Neuronal stem cell (in vitro differentiated cells): ENCODE measurements at regions not wholly inside any gene's neighbourhood (a gene's known extent, or its start where the extent isn't known, plus 50 kb on each side); places are given as distances from the start of the nearest gene placed in this dataset.

ENCODE experiments used
- DNase-seq: peaks from one replicate; pipeline ENCODE4 v3.0.0-alpha.2; 2013; ENCODE audit warnings: low spot score
- H2AFZ ChIP-seq: one replicate; pipeline ENCODE4 v1.6.1; 2013; ENCODE audit warnings: mild to moderate bottlenecking, low read length, inconsistent platforms
- H2AK5ac ChIP-seq: 2 replicates; pipeline ENCODE4 v1.6.1; 2013; ENCODE audit warnings: low read depth, mild to moderate bottlenecking, inconsistent platforms, low read length, moderate library complexity, mixed read lengths
- H2BK120ac ChIP-seq: 2 replicates; pipeline ENCODE4 v1.6.1; 2013; ENCODE audit warnings: low read depth, mild to moderate bottlenecking, inconsistent platforms, low read length, moderate library complexity, mixed read lengths
- H2BK12ac ChIP-seq: one replicate; pipeline ENCODE4 v1.6.1; 2013; ENCODE audit warnings: low read length, inconsistent platforms
- H2BK15ac ChIP-seq: 2 replicates; pipeline ENCODE4 v1.6.1; 2013; ENCODE audit warnings: mild to moderate bottlenecking, low read length, inconsistent platforms, mixed read lengths
- H2BK5ac ChIP-seq: one replicate; pipeline ENCODE4 v1.6.1; 2013; ENCODE audit warnings: inconsistent platforms, mild to moderate bottlenecking, low read length, moderate library complexity
- H3K14ac ChIP-seq: one replicate; pipeline ENCODE4 v1.6.1; 2013; ENCODE audit warnings: low read length, inconsistent platforms
- H3K18ac ChIP-seq: 2 replicates; pipeline ENCODE4 v1.6.1; 2013; ENCODE audit warnings: low read length, inconsistent platforms
- H3K23ac ChIP-seq: 2 replicates; pipeline ENCODE4 v1.6.1; 2013; ENCODE audit warnings: low read depth, mild to moderate bottlenecking, mixed read lengths, low read length, inconsistent platforms; ENCODE audit not compliant: poor library complexity
- H3K27ac ChIP-seq: replicated peaks from 3 replicates; pipeline ENCODE4 v1.5.1; 2013; ENCODE audit warnings: low read length, inconsistent platforms
- H3K27me3 ChIP-seq, 3 experiments: 2 replicates each; pipeline ENCODE4 v1.6.1; 2013; ENCODE audit warnings: low read length in 3 of 3, mild to moderate bottlenecking in 2 of 3, inconsistent platforms in 1 of 3, low read depth in 1 of 3, mixed read lengths in 1 of 3, moderate library complexity in 1 of 3; ENCODE audit not compliant: control insufficient read depth in 3 of 3, insufficient read depth in 3 of 3
- H3K36me3 ChIP-seq, 2 donors: replicated peaks in 1 of 2; 2 replicates each; pipeline ENCODE4 v1.6.1; 2013; ENCODE audit warnings: low read length in 2 of 2; ENCODE audit not compliant: control insufficient read depth in 2 of 2, insufficient read depth in 2 of 2
- H3K4ac ChIP-seq: 2 replicates; pipeline ENCODE4 v1.6.1; 2013; ENCODE audit warnings: inconsistent platforms, mild to moderate bottlenecking, low read length, moderate library complexity
- H3K4me1 ChIP-seq, 2 donors: 1 replicate in 1 of 2; 2 replicates in 1 of 2; pipeline ENCODE4 v1.6.1; 2013; ENCODE audit warnings: low read length in 2 of 2, low read depth in 1 of 2; ENCODE audit not compliant: control insufficient read depth in 2 of 2, insufficient read depth in 1 of 2
- H3K4me2 ChIP-seq: one replicate; pipeline ENCODE4 v1.6.1; 2013; ENCODE audit warnings: mild to moderate bottlenecking, low read length, inconsistent platforms; ENCODE audit not compliant: insufficient read depth, poor library complexity, severe bottlenecking
- H3K4me3 ChIP-seq, 2 donors: 2 replicates each; pipeline ENCODE4 v1.5.1; 2013; ENCODE audit warnings: low read length in 2 of 2, mild to moderate bottlenecking in 2 of 2, inconsistent platforms in 1 of 2, moderate library complexity in 1 of 2
- H3K79me1 ChIP-seq: one replicate; pipeline ENCODE4 v1.6.1; 2013; ENCODE audit warnings: low read depth, mild to moderate bottlenecking, inconsistent platforms, low read length, moderate library complexity
- H3K9ac ChIP-seq: one replicate; pipeline ENCODE4 v1.6.1; 2013; ENCODE audit warnings: mild to moderate bottlenecking, low read depth, low read length, inconsistent platforms; ENCODE audit not compliant: poor library complexity
- H3K9me3 ChIP-seq, 2 donors: replicated peaks in 1 of 2; 2 replicates each; pipeline versions ENCODE3 to v1.6.1; 2013; ENCODE audit warnings: low read length in 2 of 2, mild to moderate bottlenecking in 2 of 2, inconsistent platforms in 1 of 2, low read depth in 1 of 2, mixed read lengths in 1 of 2, moderate library complexity in 1 of 2; ENCODE audit not compliant: control insufficient read depth in 2 of 2, insufficient read depth in 1 of 2
- H4K8ac ChIP-seq: one replicate; pipeline ENCODE4 v1.6.1; 2013; ENCODE audit warnings: low read depth, mild to moderate bottlenecking, inconsistent platforms, low read length, moderate library complexity
- H4K91ac ChIP-seq: one replicate; pipeline ENCODE4 v1.6.1; 2013; ENCODE audit warnings: low read length, low read depth, mild to moderate bottlenecking, inconsistent platforms; ENCODE audit not compliant: poor library complexity
- WGBS, 2 donors: extraction: QIAGEN DNeasy Blood & Tissue Kit; methylation state at CpG; one replicate each; pipeline ENCODE4 v1.1.7; 2013; ENCODE audit warnings: missing lambda C conversion rate in 2 of 2, mixed read lengths in 1 of 2; ENCODE audit not compliant: insufficient read length in 2 of 2, insufficient replicate concordance in 1 of 2; ENCODE audit errors: extremely low coverage in 2 of 2; 5-methylcytosine and 5-hydroxymethylcytosine counted together

- Histone ChIP-seq H3K36me3 (no peaks in the 10 kb centered on the region), H3K18ac (no peak overlapping the region), H2BK12ac (no peak overlapping the region), H3K27ac (no peak overlapping the region), H3K9ac (no peak overlapping the region), H3K9me3 (peaks cover 0 to 6% of the 10 kb centered on the region in 2 donors), H3K4me3 (peak overlapping the region in 1 of 2 donors; percentile 28), H3K4me2 (no peak overlapping the region), H2AK5ac (no peak overlapping the region), H3K4me1 (peaks cover 0 to 3% of the 10 kb centered on the region in 2 donors), H4K91ac (no peak overlapping the region), H3K79me1 (no peaks in the 10 kb centered on the region), H2BK5ac (no peak overlapping the region), H2BK120ac (no peak overlapping the region), H3K27me3 (no peaks in the 10 kb centered on the region), H3K23ac (no peak overlapping the region), H4K8ac (no peak overlapping the region), H3K4ac (no peak overlapping the region), H3K14ac (no peak overlapping the region), H2BK15ac (no peak overlapping the region), H2AFZ (no peak overlapping the region)
- no peak for DNase-seq
- WGBS, 2 donors, result no CpG with 5 or more reads among the region's 2 CpGs
Observed at GRCh38 chr6:113077794-113078193, 730.7 kb downstream of the RFPL4B start.

DNA sequence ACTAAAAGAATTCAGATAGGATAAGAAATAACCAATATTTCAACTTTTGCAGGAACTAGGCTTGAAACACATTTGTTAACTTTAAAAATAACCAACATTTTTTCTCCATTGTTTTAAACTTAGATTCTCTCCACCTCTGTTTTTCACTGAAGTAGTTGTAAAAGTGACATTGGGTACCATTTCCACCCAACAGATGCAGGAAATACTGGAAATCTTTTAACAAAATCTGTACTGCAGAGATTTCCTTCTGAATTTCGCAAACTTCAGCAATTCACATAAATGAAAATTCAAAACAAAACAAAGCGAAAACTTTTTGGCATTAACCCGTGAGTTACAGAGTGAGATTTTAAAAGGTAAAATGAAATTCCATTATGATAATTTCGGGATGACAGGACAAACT, 731.7 kb downstream of the RFPL4B start:
- no peaks in the 10 kb centered on the region for H3K79me1 ChIP-seq
- H4K8ac ChIP-seq, result no peak overlapping the region
- no CpG with 5 or more reads among the region's 4 CpGs for WGBS, 2 donors
- H3K4me1 ChIP-seq, result peaks cover 0 to 4% of the 10 kb centered on the region in 2 donors
- no peak overlapping the region for H3K23ac ChIP-seq
- no peak overlapping the region for H3K4me3 ChIP-seq
- no peak overlapping the region for H3K4ac ChIP-seq
- no peaks in the 10 kb centered on the region for H3K27me3 ChIP-seq
- H2BK120ac ChIP-seq, result no peak overlapping the region
- H4K91ac ChIP-seq, result no peak overlapping the region
- no peak overlapping the region for H2BK15ac ChIP-seq
- H2AK5ac ChIP-seq, result no peak overlapping the region
- no peak overlapping the region for H3K14ac ChIP-seq
- no peak for DNase-seq
- no peak overlapping the region for H3K27ac ChIP-seq
- no peak overlapping the region for H3K4me2 ChIP-seq
- peaks cover 0 to 3% of the 10 kb centered on the region in 2 donors for H3K9me3 ChIP-seq
- H2AFZ ChIP-seq, result no peak overlapping the region
- no peak overlapping the region for H3K18ac ChIP-seq
- H3K9ac ChIP-seq, result no peak overlapping the region
- H2BK5ac ChIP-seq, result no peak overlapping the region
- no peaks in the 10 kb centered on the region for H3K36me3 ChIP-seq
- H2BK12ac ChIP-seq, result no peak overlapping the region

GRCh38 chr6:113082745-113083144, 735.6 kb downstream of the RFPL4B start:
- Histone ChIP-seq H3K4me1 (peaks cover 0 to 2% of the 10 kb centered on the region in 2 donors), H3K14ac (no peak overlapping the region), H2AFZ (no peak overlapping the region), H2AK5ac (no peak overlapping the region), H4K91ac (no peak overlapping the region), H2BK5ac (no peak overlapping the region), H3K4me2 (no peak overlapping the region), H2BK12ac (no peak overlapping the region), H3K23ac (no peak overlapping the region), H3K9me3 (no peaks in the 10 kb centered on the region), H2BK120ac (no peak overlapping the region), H3K27me3 (no peaks in the 10 kb centered on the region), H3K36me3 (no peaks in the 10 kb centered on the region), H3K4ac (no peak overlapping the region), H2BK15ac (no peak overlapping the region), H4K8ac (no peak overlapping the region), H3K27ac (no peak overlapping the region), H3K4me3 (no peak overlapping the region), H3K9ac (no peak overlapping the region), H3K79me1 (no peaks in the 10 kb centered on the region), H3K18ac (no peak overlapping the region)
- no CpG with 5 or more reads among the region's 3 CpGs for WGBS, 2 donors
- DNase-seq, result no peak

DNA sequence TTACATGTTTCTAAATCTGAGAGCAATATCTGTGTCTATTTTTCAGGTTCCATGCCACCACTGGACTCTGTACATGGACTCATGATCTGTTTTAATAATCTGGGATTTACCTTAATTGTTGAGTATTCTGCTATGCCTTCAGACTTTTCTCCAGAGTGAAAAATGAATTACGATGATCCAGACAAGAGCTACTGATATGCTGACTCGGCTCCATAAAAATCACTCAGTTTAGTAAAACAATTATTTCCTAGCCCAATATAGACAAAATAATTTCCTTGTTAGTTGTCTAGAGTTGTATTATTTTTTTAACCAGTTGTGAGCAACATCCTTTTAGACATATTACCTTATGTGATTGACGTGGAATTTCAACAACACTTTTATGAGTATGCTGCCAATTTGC, 736.8 kb downstream of the RFPL4B start:
- no peaks in the 10 kb centered on the region for H3K27me3 ChIP-seq
- H3K4ac ChIP-seq, result no peak overlapping the region
- H3K36me3 ChIP-seq, result no peaks in the 10 kb centered on the region
- H2BK5ac ChIP-seq, result no peak overlapping the region
- peaks cover 0 to 5% of the 10 kb centered on the region in 2 donors for H3K9me3 ChIP-seq
- no peak overlapping the region for H3K9ac ChIP-seq
- no CpG with 5 or more reads among the region's 3 CpGs for WGBS, 2 donors
- H3K4me1 ChIP-seq, result peaks cover 0 to 2% of the 10 kb centered on the region in 2 donors
- H3K4me3 ChIP-seq, result no peak overlapping the region
- no peak overlapping the region for H2BK12ac ChIP-seq
- H3K79me1 ChIP-seq, result no peaks in the 10 kb centered on the region
- H2AFZ ChIP-seq, result no peak overlapping the region
- no peak for DNase-seq
- no peak overlapping the region for H3K23ac ChIP-seq
- no peak overlapping the region for H2BK15ac ChIP-seq
- H3K14ac ChIP-seq, result no peak overlapping the region
- no peak overlapping the region for H3K27ac ChIP-seq
- H4K8ac ChIP-seq, result no peak overlapping the region
- H2AK5ac ChIP-seq, result no peak overlapping the region
- H4K91ac ChIP-seq, result no peak overlapping the region
- no peak overlapping the region for H3K18ac ChIP-seq
- no peak overlapping the region for H3K4me2 ChIP-seq
- H2BK120ac ChIP-seq, result no peak overlapping the region
